ENCODE measurements at regions not wholly inside any gene's neighbourhood (a gene's known extent, or its start where the extent isn't known, plus 50 kb on each side); places are given as distances from the start of the nearest gene placed in this dataset.

GRCh38 chr6:48613231-48613949 is 502.4 kb upstream of the PTCHD4 start:
- TF ChIP-seq CTCF (conservative IDR thresholded peaks at IDR 0.05) = no peak
- TF ChIP-seq ZFX (IDR thresholded peaks at IDR 0.05) = no peak

Measured in C4-2B (cell line).